HG03025 (cell line): ENCODE measurements at regions not wholly inside any gene's neighbourhood (a gene's known extent, or its start where the extent isn't known, plus 50 kb on each side); places are given as distances from the start of the nearest gene placed in this dataset.
"Not testable (repeated sequence)": the region's sequence is repeated elsewhere in the genome, so short reads cannot be mapped to it uniquely, and the experiment has no call there.

Experiments
- ATAC-seq: cut with Tn5 transposase; IDR thresholded peaks from one replicate; pipeline ENCODE4 v1.9.1; 2021; ENCODE audit warnings: mild to moderate bottlenecking, moderate library complexity; ENCODE audit not compliant: unreplicated experiment, low FRiP score

GRCh38 chr7:114182837-114183236, 231.8 kb upstream of the FOXP2 start:
- no peak for ATAC-seq

GRCh38 chr7:114181280-114181679, 233.3 kb upstream of the FOXP2 start:
- ATAC-seq, result no peak

GRCh38 chr7:114180556-114181266, 233.9 kb upstream of the FOXP2 start:
- ATAC-seq, result no peak

- no peak for ATAC-seq
Measured at GRCh38 chr7:114175125-114175524, 239.5 kb upstream of the FOXP2 start.

GRCh38 chr7:114173170-114173890, 241.3 kb upstream of the FOXP2 start:
- no peak for ATAC-seq

- not testable (repeated sequence) for ATAC-seq
Measured at GRCh38 chr7:114169389-114169788, 245.2 kb upstream of the FOXP2 start.

- ATAC-seq, result no peak
Measured at GRCh38 chr7:114160925-114161324, 242.1 kb upstream of the PPP1R3A start.

GRCh38 chr7:114158854-114159253, 240.0 kb upstream of the PPP1R3A start:
- no peak for ATAC-seq

- no peak for ATAC-seq
Measured at GRCh38 chr7:114158275-114158674, 239.5 kb upstream of the PPP1R3A start.

GRCh38 chr7:114156178-114156577, 237.4 kb upstream of the PPP1R3A start:
- no peak for ATAC-seq

- ATAC-seq, result no peak
Measured at GRCh38 chr7:114155116-114156110, 236.6 kb upstream of the PPP1R3A start.

GRCh38 chr7:114153700-114154099, 234.9 kb upstream of the PPP1R3A start:
- no peak for ATAC-seq

- ATAC-seq, result no peak
Measured at GRCh38 chr7:114152314-114152938, 233.6 kb upstream of the PPP1R3A start.

- no peak for ATAC-seq
Measured at GRCh38 chr7:114151777-114152176, 233.0 kb upstream of the PPP1R3A start.

GRCh38 chr7:114150689-114151088, 231.9 kb upstream of the PPP1R3A start:
- ATAC-seq, result no peak

- ATAC-seq, result no peak
Measured at GRCh38 chr7:114148779-114149178, 230.0 kb upstream of the PPP1R3A start.

- ATAC-seq, result no peak
Measured at GRCh38 chr7:114141415-114141814, 222.6 kb upstream of the PPP1R3A start.

- ATAC-seq, result no peak
Measured at GRCh38 chr7:114140561-114140960, 221.8 kb upstream of the PPP1R3A start.

- not testable (repeated sequence) for ATAC-seq
Measured at GRCh38 chr7:114139690-114140089, 220.9 kb upstream of the PPP1R3A start.

- ATAC-seq, result no peak
Measured at GRCh38 chr7:114138587-114138986, 219.8 kb upstream of the PPP1R3A start.
